Skeletal muscle tissue (tissue), 3 donors: ENCODE measurements at regions not wholly inside any gene's neighbourhood (a gene's known extent, or its start where the extent isn't known, plus 50 kb on each side); places are given as distances from the start of the nearest gene placed in this dataset.

ENCODE experiments used
- H3K27ac ChIP-seq: one replicate; pipeline ENCODE4 v1.7.0; 2013; ENCODE audit warnings: mild to moderate bottlenecking, low read depth, low read length, inconsistent platforms
- H3K27me3 ChIP-seq, 3 donors: one replicate each; pipeline ENCODE4 v1.7.0; 2013; ENCODE audit warnings: low read length in 3 of 3; ENCODE audit not compliant: control insufficient read depth in 3 of 3, insufficient read depth in 3 of 3
- H3K36me3 ChIP-seq, 3 donors: one replicate each; pipeline ENCODE4 v1.7.0; 2013; ENCODE audit warnings: low read length in 3 of 3; ENCODE audit not compliant: control insufficient read depth in 3 of 3, insufficient read depth in 3 of 3
- H3K4me1 ChIP-seq, 3 donors: one replicate each; pipeline ENCODE4 v1.7.0; 2013; ENCODE audit warnings: low read length in 3 of 3, mild to moderate bottlenecking in 3 of 3; ENCODE audit not compliant: control insufficient read depth in 3 of 3, insufficient read depth in 3 of 3
- H3K4me3 ChIP-seq, 3 donors: one replicate each; pipeline ENCODE4 v1.7.0; 2013; ENCODE audit warnings: low read length in 3 of 3
- H3K9ac ChIP-seq, 3 donors: one replicate each; pipeline ENCODE4 v1.7.0; 2013; ENCODE audit warnings: low read length in 3 of 3, mild to moderate bottlenecking in 3 of 3, moderate library complexity in 2 of 3, low read depth in 1 of 3
- H3K9me3 ChIP-seq, 3 donors: one replicate each; pipeline ENCODE4 v1.7.0; 2013; ENCODE audit warnings: low read length in 3 of 3; ENCODE audit not compliant: control insufficient read depth in 3 of 3
- donor health status: Osteomylitis.

DNA sequence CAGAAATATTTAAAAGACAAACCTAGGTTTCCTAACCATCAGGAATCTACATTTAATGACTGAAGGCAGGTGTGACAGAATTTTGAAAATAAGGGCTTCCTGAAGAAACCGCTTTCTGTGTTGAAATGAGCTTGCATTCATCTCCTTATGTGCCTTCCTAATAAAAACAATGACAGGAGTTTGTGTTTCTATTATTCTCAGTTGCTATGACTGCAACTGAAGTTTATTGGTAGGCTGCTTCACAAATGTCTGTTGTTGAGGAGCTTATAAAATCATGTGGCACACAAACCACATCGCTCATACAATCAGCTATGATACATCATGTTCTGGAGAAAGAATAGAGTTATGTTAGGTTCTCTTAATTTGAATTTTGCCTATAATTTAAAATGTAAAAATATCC is 362.7 kb upstream of the SLC8A1 start:
- Histone ChIP-seq H3K27me3 (no peaks in the 10 kb centered on the region), H3K4me1 (no peaks in the 10 kb centered on the region), H3K36me3 (no peaks in the 10 kb centered on the region), H3K9me3 (no peaks in the 10 kb centered on the region), H3K9ac (no peak overlapping the region), H3K27ac (no peak overlapping the region), H3K4me3 (no peak overlapping the region)

DNA sequence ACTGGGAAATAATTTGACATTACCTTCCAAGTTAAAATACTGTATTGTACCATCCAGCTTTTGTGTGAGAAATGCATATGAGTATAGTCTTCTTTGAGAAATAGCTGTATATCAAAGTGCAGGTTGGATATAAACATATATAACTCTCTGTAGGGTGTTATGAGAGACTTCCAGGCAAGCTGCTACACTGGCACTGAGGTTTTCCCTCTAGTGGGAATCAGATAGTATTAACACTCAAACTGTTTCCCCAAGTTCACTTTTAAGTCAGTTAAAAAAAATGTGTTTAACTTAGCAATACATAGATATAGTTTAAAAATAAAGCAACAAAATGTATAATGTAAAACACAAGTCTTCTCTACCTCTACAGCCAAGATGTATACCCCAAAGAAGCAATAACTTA is 368.4 kb upstream of the SLC8A1 start:
- no peaks in the 10 kb centered on the region for H3K36me3 ChIP-seq
- no peaks in the 10 kb centered on the region for H3K4me1 ChIP-seq
- H3K27me3 ChIP-seq, result no peaks in the 10 kb centered on the region
- H3K27ac ChIP-seq, result no peak overlapping the region
- H3K9me3 ChIP-seq, result no peaks in the 10 kb centered on the region
- no peak overlapping the region for H3K4me3 ChIP-seq
- H3K9ac ChIP-seq, result no peak overlapping the region

DNA sequence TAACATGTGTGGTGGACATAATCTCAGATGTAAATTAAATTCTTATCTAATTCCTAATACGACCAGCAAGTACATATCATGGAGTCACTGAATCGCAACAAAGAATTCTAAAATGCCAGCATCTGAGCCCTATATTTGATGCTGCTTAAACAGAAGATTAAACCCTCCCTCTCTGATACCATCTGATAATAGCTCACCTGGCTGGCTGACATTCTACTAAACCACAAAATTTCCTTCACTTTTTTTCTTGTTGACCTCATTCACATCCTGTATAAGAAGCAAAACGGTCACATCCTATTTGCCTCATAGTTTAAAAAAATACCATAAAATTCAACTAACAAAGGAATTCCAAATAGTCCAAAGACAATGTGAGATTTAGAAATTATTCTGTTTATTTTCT is 371.6 kb upstream of the SLC8A1 start:
- H3K9ac ChIP-seq, result no peak overlapping the region
- H3K27me3 ChIP-seq, result no peaks in the 10 kb centered on the region
- H3K9me3 ChIP-seq, result no peaks in the 10 kb centered on the region
- no peaks in the 10 kb centered on the region for H3K36me3 ChIP-seq
- no peak overlapping the region for H3K4me3 ChIP-seq
- no peaks in the 10 kb centered on the region for H3K4me1 ChIP-seq
- no peak overlapping the region for H3K27ac ChIP-seq

DNA sequence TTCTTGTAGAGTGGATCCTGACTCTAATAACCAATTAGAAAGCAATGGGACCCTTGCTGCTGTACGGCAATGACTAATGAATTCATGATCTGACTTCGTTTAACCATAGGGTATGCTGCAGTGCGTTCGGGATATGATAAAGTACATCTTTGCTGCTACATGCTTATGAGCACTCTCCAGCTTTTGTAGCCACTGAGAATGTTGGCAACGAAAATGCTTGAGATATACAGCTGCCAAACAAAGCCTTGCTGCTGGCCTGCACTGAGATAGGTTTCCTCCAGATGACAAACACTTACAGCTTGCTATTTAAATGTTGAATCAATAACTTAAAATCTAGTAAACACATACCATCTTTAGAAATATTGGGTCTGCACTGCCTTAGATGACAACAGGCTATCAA is 372.4 kb upstream of the SLC8A1 start:
- H3K36me3 ChIP-seq, result no peaks in the 10 kb centered on the region

DNA sequence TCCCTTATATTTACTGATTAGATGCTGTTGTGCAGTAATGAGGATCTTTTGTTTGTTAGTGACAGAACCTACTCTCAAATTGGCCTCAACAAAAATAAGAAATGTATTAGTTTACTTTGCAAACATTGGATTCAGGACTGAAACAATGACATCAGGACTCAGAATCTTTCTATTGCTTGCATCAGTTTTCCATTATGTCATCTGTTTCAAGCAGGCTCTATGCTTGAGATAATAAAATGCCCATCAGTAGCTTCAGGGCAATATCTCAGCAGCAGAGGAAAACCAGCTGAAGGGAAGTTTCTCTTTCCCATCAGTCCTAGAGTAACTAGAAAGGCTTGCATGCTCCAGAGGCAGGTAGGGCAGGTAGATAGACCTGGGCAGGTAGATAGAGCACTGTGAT is 375.5 kb upstream of the SLC8A1 start:
- H3K4me1 ChIP-seq, result no peaks in the 10 kb centered on the region
- no peak overlapping the region for H3K27ac ChIP-seq
- no peak overlapping the region for H3K9ac ChIP-seq
- H3K9me3 ChIP-seq, result no peaks in the 10 kb centered on the region
- no peaks in the 10 kb centered on the region for H3K36me3 ChIP-seq
- H3K4me3 ChIP-seq, result no peak overlapping the region
- no peaks in the 10 kb centered on the region for H3K27me3 ChIP-seq

More for the DNA sequence above, 372.4 kb upstream of the SLC8A1 start:
- Histone ChIP-seq H3K27me3 (no peaks in the 10 kb centered on the region), H3K4me1 (no peaks in the 10 kb centered on the region), H3K9ac (no peak overlapping the region), H3K27ac (no peak overlapping the region), H3K9me3 (no peaks in the 10 kb centered on the region), H3K4me3 (no peak overlapping the region)

DNA sequence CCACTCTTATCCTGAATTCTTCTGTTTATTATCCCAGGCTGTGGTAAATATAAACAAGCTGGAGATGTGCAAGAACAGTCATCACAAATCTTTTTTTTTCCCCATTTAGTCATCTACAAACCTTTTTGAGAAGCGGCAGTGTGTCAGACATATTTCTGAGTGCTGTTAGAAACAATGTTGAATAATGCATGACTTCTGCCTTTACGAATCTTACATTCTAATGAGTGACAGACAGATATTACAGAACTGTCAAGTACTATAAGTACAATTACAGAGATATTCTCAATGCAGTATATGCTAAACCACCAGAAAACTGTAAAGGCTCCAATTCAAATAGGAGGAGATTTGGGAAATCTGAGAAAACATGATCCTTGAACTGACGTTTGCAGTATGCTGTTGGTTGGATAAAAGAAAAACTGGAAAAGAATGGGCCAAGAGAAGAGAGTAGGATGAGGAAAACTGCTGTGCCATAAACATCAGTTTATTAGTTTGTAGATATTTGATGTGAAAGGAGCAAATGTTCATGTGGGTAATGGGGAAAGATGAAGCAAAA is 379.5 kb upstream of the SLC8A1 start:
- no peak overlapping the region for H3K4me3 ChIP-seq
- H3K27ac ChIP-seq, result no peak overlapping the region
- H3K9ac ChIP-seq, result no peak overlapping the region
- H3K4me1 ChIP-seq, result no peaks in the 10 kb centered on the region
- H3K27me3 ChIP-seq, result no peaks in the 10 kb centered on the region
- H3K36me3 ChIP-seq, result no peaks in the 10 kb centered on the region
- no peaks in the 10 kb centered on the region for H3K9me3 ChIP-seq

DNA sequence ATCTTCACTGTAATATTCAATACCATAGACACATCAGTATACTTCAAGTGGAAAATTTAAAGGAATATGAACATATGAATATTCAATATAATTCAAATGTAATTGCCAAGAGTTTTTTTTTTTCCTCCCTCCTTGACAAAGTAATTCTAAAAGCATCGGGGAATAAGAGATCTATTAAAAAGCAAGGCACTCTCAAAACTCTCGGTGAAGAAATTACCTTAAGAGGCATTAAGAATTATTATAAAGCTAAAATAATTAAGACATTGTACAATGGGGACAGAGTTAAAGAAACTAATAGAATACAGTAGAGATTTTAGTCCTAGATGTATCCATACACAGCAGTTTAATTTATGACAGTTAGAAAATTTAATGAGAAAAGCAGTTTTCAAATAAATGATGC is 390.0 kb upstream of the SLC8A1 start:
- H3K27ac ChIP-seq, result no peak overlapping the region
- no peaks in the 10 kb centered on the region for H3K9me3 ChIP-seq
- H3K9ac ChIP-seq, result no peak overlapping the region
- H3K4me3 ChIP-seq, result no peak overlapping the region
- no peaks in the 10 kb centered on the region for H3K27me3 ChIP-seq
- no peaks in the 10 kb centered on the region for H3K36me3 ChIP-seq
- no peaks in the 10 kb centered on the region for H3K4me1 ChIP-seq

DNA sequence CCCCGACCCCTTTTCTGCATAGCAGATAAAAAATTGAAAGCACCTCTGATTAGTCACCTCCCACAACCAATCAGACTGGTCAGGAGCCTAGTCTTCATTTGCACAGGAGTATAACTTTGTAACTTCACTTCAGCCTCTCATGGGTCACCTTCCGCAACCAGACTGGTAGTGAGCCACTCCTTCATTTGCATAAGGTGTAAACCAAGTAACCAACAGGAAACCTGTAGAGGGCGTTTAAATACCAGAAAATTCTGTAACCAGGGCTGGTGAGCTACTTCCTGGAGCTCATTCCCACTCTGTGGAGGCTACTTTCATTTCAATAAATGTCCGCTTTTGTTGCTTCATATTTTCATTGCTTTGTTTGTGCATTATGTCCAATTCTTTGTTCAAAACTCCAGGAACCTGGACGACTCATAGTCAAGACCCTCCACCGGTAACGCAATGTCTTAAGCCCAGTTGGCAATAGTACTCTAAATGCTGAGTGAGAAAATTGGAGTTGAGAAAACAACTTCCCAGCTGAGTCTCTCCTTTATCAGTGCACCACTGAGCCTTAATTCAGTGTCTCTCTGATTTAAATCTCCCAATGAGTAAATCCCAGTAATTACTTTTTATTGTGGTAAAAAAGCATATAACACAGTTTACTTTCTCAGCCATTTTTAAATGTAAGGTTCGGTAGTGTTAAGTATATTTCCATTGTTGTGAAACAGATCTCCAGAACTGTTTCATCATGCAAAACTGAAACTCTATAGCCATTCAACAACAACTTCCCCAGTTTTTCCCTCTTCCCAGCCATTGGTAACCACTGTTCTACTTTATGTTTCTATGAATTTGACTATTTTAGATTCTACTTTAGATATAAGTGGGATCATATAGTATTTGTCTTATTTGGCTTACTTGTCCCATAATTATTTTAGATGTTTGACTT is 392.7 kb upstream of the SLC8A1 start:
- Histone ChIP-seq H3K9ac (no peak overlapping the region), H3K27me3 (no peaks in the 10 kb centered on the region), H3K4me3 (no peak overlapping the region), H3K27ac (no peak overlapping the region), H3K4me1 (no peaks in the 10 kb centered on the region), H3K36me3 (no peaks in the 10 kb centered on the region), H3K9me3 (no peaks in the 10 kb centered on the region)

DNA sequence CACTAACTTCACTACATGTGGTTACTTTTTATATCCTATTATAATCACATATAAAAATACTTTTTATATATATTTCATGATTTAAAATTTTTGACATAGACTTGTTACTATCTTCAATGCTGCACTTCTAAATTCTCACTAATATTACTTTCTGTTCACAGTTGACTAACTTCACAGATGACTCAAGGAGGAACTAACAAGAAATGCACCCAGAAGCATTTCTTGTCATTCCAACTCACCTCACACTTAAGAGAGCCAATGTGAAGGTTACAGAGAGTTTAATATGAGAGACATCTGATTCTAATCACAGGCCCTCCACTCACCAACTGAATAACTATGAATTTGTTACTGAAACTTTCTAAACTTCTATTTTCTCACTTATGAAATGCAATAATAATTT is 399.8 kb upstream of the SLC8A1 start:
- H3K4me1 ChIP-seq, result no peaks in the 10 kb centered on the region
- no peaks in the 10 kb centered on the region for H3K27me3 ChIP-seq
- no peaks in the 10 kb centered on the region for H3K36me3 ChIP-seq
- H3K9me3 ChIP-seq, result no peaks in the 10 kb centered on the region
- H3K27ac ChIP-seq, result no peak overlapping the region
- no peak overlapping the region for H3K9ac ChIP-seq
- H3K4me3 ChIP-seq, result no peak overlapping the region

DNA sequence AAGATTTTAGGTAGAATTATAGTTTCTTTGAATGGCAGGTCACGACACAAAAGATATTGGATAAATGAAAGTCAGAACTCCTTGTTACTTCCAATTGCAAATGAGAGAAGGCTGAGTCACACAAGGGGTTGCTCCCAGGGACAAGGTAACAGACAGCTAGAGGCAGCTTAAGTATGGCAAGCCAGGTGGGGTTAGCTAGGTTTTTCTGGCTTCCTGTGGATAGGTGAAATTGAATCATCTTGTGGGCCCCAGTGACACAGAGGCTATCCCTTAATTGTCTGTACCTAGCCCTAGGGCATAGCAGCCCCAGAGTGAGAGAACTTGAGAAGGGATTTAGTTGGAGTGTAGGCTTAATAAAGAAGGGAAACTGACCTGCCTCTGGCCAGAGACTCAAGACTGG is 407.7 kb upstream of the SLC8A1 start:
- Histone ChIP-seq H3K27ac (no peak overlapping the region), H3K9ac (no peak overlapping the region), H3K4me3 (no peak overlapping the region), H3K4me1 (no peaks in the 10 kb centered on the region), H3K9me3 (no peaks in the 10 kb centered on the region), H3K27me3 (no peaks in the 10 kb centered on the region), H3K36me3 (no peaks in the 10 kb centered on the region)
